MM.1S (cell line): ENCODE measurements at regions not wholly inside any gene's neighbourhood (a gene's known extent, or its start where the extent isn't known, plus 50 kb on each side); places are given as distances from the start of the nearest gene placed in this dataset.

Experiments
- EZH2phosphoT487 ChIP-seq: fragments of 300-600 bp; sonication (generic); IDR thresholded peaks from 2 replicates; pipeline ENCODE4 v1.6.1; 2018; ENCODE audit warnings: antibody characterized with exemption, low read length
- TF ChIP-seq, protein P1 (sequence below): fragments of 300-600 bp; sonication (generic); IDR thresholded peaks from 2 replicates; pipeline ENCODE4 v1.5.1; 2016; ENCODE audit warnings: antibody characterized with exemption, low read length, mixed read lengths

DNA sequence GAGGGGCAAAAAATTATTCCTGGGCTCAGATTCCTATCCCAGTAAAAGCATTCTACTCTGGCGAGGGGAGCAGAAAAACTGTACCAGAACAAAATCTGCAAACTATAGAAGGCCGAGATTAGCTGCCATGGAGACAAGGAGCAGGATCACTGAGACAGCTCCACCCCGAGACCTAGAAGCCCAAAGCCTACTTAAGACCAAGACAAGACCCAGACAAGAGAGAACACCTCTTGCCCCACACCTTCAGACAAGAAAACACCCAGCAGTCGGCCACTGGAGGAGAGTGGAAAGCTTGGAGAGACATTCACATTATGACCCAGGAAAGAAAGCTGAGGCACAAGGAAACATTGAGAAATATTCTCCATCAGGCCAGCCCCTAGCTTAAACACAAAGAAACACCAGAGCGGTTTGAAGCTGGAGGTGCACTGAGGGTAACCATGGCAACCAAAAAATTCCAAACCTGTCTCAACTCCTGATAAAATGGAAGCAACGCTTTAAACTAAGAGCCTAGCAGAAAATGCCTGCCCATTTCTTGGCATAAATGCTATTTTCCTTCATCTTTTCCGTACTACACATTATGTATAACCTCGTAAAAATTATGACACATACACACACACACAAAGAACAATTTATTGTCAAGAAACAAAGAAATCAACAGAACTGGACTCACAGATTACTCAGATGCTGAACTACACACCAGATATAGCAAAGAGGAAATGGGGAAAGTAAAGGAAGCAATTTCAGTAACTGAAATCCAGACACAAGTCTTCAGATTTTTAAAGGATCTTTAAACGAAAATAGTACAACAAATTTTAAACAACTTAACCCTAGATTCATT, 53.8 kb upstream of the FTMT start:
- TF ChIP-seq, protein P1, sequence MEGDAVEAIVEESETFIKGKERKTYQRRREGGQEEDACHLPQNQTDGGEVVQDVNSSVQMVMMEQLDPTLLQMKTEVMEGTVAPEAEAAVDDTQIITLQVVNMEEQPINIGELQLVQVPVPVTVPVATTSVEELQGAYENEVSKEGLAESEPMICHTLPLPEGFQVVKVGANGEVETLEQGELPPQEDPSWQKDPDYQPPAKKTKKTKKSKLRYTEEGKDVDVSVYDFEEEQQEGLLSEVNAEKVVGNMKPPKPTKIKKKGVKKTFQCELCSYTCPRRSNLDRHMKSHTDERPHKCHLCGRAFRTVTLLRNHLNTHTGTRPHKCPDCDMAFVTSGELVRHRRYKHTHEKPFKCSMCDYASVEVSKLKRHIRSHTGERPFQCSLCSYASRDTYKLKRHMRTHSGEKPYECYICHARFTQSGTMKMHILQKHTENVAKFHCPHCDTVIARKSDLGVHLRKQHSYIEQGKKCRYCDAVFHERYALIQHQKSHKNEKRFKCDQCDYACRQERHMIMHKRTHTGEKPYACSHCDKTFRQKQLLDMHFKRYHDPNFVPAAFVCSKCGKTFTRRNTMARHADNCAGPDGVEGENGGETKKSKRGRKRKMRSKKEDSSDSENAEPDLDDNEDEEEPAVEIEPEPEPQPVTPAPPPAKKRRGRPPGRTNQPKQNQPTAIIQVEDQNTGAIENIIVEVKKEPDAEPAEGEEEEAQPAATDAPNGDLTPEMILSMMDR: no peak
- no peak for TF ChIP-seq EZH2phosphoT487
